ENCODE measurements at regions not wholly inside any gene's neighbourhood (a gene's known extent, or its start where the extent isn't known, plus 50 kb on each side); places are given as distances from the start of the nearest gene placed in this dataset.

- ATAC-seq, result no peak
- Mint-ChIP-seq H3K9me3 (no peaks in the 10 kb centered on the region), H3K4me1 (ENCODE audit: low read depth in 2 of 2) (no peaks in the 10 kb centered on the region), H3K36me3 (no peaks in the 10 kb centered on the region), H3K27me3 (no peaks in the 10 kb centered on the region), H3K4me3 (no peak overlapping the region), H3K27ac (no peak overlapping the region)
- DNase-seq (ENCODE audit: low spot score), result no peak
These were observed 430.7 kb upstream of the GRM3 start for GRCh38 chr7:86212976-86213375.

- ATAC-seq (no peak), DNase-seq (ENCODE audit: low spot score) (no peak)
- Mint-ChIP-seq H3K27me3 (no peaks in the 10 kb centered on the region), H3K36me3 (no peaks in the 10 kb centered on the region), H3K9me3 (no peaks in the 10 kb centered on the region), H3K4me3 (no peak overlapping the region), H3K4me1 (ENCODE audit: low read depth in 2 of 2) (no peaks in the 10 kb centered on the region), H3K27ac (no peak overlapping the region)
These were observed 434.7 kb upstream of the GRM3 start for GRCh38 chr7:86209036-86209435.

- Mint-ChIP-seq H3K4me1 (ENCODE audit: low read depth in 2 of 2) (no peaks in the 10 kb centered on the region), H3K27me3 (no peaks in the 10 kb centered on the region), H3K36me3 (peaks cover 4% of the 10 kb centered on the region), H3K27ac (no peak overlapping the region), H3K9me3 (no peaks in the 10 kb centered on the region), H3K4me3 (no peak overlapping the region)
- ATAC-seq (no peak), DNase-seq (ENCODE audit: low spot score) (no peak)
These were observed 436.0 kb upstream of the GRM3 start for GRCh38 chr7:86207740-86208139.

- Mint-ChIP-seq H3K4me3 (no peak overlapping the region), H3K9me3 (peaks cover 3% of the 10 kb centered on the region)
These were observed 440.9 kb upstream of the GRM3 start for GRCh38 chr7:86202833-86203232.

GRCh38 chr7:86201767-86202166 is 441.9 kb upstream of the GRM3 start:
- Mint-ChIP-seq H3K27me3 (no peaks in the 10 kb centered on the region), H3K4me1 (ENCODE audit: low read depth in 2 of 2) (no peaks in the 10 kb centered on the region), H3K4me3 (no peak overlapping the region), H3K36me3 (peaks cover 4% of the 10 kb centered on the region), H3K9me3 (peaks cover 3% of the 10 kb centered on the region), H3K27ac (no peak overlapping the region)
- ATAC-seq (no peak), DNase-seq (ENCODE audit: low spot score) (no peak)

More at GRCh38 chr7:86202833-86203232, 440.9 kb upstream of the GRM3 start:
- no peak for DNase-seq (ENCODE audit: low spot score)
- no peaks in the 10 kb centered on the region for H3K4me1 Mint-ChIP-seq (ENCODE audit: low read depth in 2 of 2)
- no peak for ATAC-seq
- peaks cover 4% of the 10 kb centered on the region for H3K36me3 Mint-ChIP-seq
- H3K27me3 Mint-ChIP-seq, result no peaks in the 10 kb centered on the region
- H3K27ac Mint-ChIP-seq, result no peak overlapping the region

- peaks cover 7% of the 10 kb centered on the region for H3K9me3 Mint-ChIP-seq
- ATAC-seq, result no peak
- H3K36me3 Mint-ChIP-seq, result peaks cover 4% of the 10 kb centered on the region
- H3K27ac Mint-ChIP-seq, result no peak overlapping the region
- no peaks in the 10 kb centered on the region for H3K27me3 Mint-ChIP-seq
- no peaks in the 10 kb centered on the region for H3K4me1 Mint-ChIP-seq (ENCODE audit: low read depth in 2 of 2)
- no peak for DNase-seq (ENCODE audit: low spot score)
- H3K4me3 Mint-ChIP-seq, result no peak overlapping the region
These were observed 443.7 kb upstream of the GRM3 start for GRCh38 chr7:86199881-86200614.

- no peaks in the 10 kb centered on the region for H3K36me3 Mint-ChIP-seq
- DNase-seq (ENCODE audit: low spot score), result no peak
- H3K27me3 Mint-ChIP-seq, result no peaks in the 10 kb centered on the region
- H3K27ac Mint-ChIP-seq, result no peak overlapping the region
- no peaks in the 10 kb centered on the region for H3K4me1 Mint-ChIP-seq (ENCODE audit: low read depth in 2 of 2)
- ATAC-seq, result no peak
- H3K9me3 Mint-ChIP-seq, result peaks cover 14% of the 10 kb centered on the region
- no peak overlapping the region for H3K4me3 Mint-ChIP-seq
These were observed 453.4 kb upstream of the GRM3 start for GRCh38 chr7:86190351-86190750.

GRCh38 chr7:86181474-86181873 is 462.2 kb upstream of the GRM3 start:
- H3K9me3 Mint-ChIP-seq, result peaks cover 14% of the 10 kb centered on the region
- DNase-seq (ENCODE audit: low spot score), result no peak
- peaks cover 5% of the 10 kb centered on the region for H3K36me3 Mint-ChIP-seq

GRCh38 chr7:86164827-86165226 is 478.9 kb upstream of the GRM3 start:
- H3K4me3 Mint-ChIP-seq, result no peak overlapping the region
- H3K27ac Mint-ChIP-seq, result no peak overlapping the region
- no peaks in the 10 kb centered on the region for H3K27me3 Mint-ChIP-seq
- no peaks in the 10 kb centered on the region for H3K36me3 Mint-ChIP-seq
- H3K4me1 Mint-ChIP-seq (ENCODE audit: low read depth in 2 of 2), result no peaks in the 10 kb centered on the region
- DNase-seq (ENCODE audit: low spot score), result no peak
- peaks cover 23% of the 10 kb centered on the region for H3K9me3 Mint-ChIP-seq
- ATAC-seq, result no peak

More at GRCh38 chr7:86181474-86181873, 462.2 kb upstream of the GRM3 start:
- no peak overlapping the region for H3K4me3 Mint-ChIP-seq
- H3K27ac Mint-ChIP-seq, result no peak overlapping the region
- H3K27me3 Mint-ChIP-seq, result no peaks in the 10 kb centered on the region
- no peak for ATAC-seq
- H3K4me1 Mint-ChIP-seq (ENCODE audit: low read depth in 2 of 2), result no peaks in the 10 kb centered on the region

GRCh38 chr7:86158111-86158510 is 485.6 kb upstream of the GRM3 start:
- H3K4me3 Mint-ChIP-seq, result no peak overlapping the region
- H3K27me3 Mint-ChIP-seq, result no peaks in the 10 kb centered on the region
- no peak for ATAC-seq
- no peak for DNase-seq (ENCODE audit: low spot score)
- peaks cover 27% of the 10 kb centered on the region for H3K9me3 Mint-ChIP-seq
- H3K4me1 Mint-ChIP-seq (ENCODE audit: low read depth in 2 of 2), result no peaks in the 10 kb centered on the region
- peaks cover 8% of the 10 kb centered on the region for H3K36me3 Mint-ChIP-seq
- H3K27ac Mint-ChIP-seq, result no peak overlapping the region

- Mint-ChIP-seq H3K4me3 (no peak overlapping the region), H3K27me3 (no peaks in the 10 kb centered on the region), H3K4me1 (ENCODE audit: low read depth in 2 of 2) (no peaks in the 10 kb centered on the region), H3K36me3 (peaks cover 16% of the 10 kb centered on the region), H3K27ac (no peak overlapping the region), H3K9me3 (peaks cover 21% of the 10 kb centered on the region)
- ATAC-seq (no peak), DNase-seq (ENCODE audit: low spot score) (no peak)
These were observed 488.1 kb upstream of the GRM3 start for GRCh38 chr7:86155623-86156022.

- no peak overlapping the region for H3K4me3 Mint-ChIP-seq
- ATAC-seq (no peak), DNase-seq (ENCODE audit: low spot score) (no peak)
- H3K9me3 Mint-ChIP-seq, result peaks cover 12% of the 10 kb centered on the region
- peaks cover 8% of the 10 kb centered on the region for H3K36me3 Mint-ChIP-seq
- no peaks in the 10 kb centered on the region for H3K27me3 Mint-ChIP-seq
- no peak overlapping the region for H3K27ac Mint-ChIP-seq
- no peaks in the 10 kb centered on the region for H3K4me1 Mint-ChIP-seq (ENCODE audit: low read depth in 2 of 2)
These were observed 490.8 kb upstream of the GRM3 start for GRCh38 chr7:86152926-86153325.

GRCh38 chr7:86149024-86149665 is 494.6 kb upstream of the GRM3 start:
- H3K4me1 Mint-ChIP-seq (ENCODE audit: low read depth in 2 of 2), result no peaks in the 10 kb centered on the region
- H3K9me3 Mint-ChIP-seq, result peaks cover 19% of the 10 kb centered on the region
- no peak for ATAC-seq
- no peak overlapping the region for H3K4me3 Mint-ChIP-seq
- DNase-seq (ENCODE audit: low spot score), result no peak
- H3K36me3 Mint-ChIP-seq, result peaks cover 13% of the 10 kb centered on the region
- no peak overlapping the region for H3K27ac Mint-ChIP-seq
- no peaks in the 10 kb centered on the region for H3K27me3 Mint-ChIP-seq

GRCh38 chr7:86148501-86148900 is 495.2 kb upstream of the GRM3 start:
- ATAC-seq, result no peak
- Mint-ChIP-seq H3K4me3 (no peak overlapping the region), H3K27ac (no peak overlapping the region), H3K36me3 (peaks cover 13% of the 10 kb centered on the region), H3K9me3 (peaks cover 22% of the 10 kb centered on the region), H3K27me3 (no peaks in the 10 kb centered on the region), H3K4me1 (ENCODE audit: low read depth in 2 of 2) (no peaks in the 10 kb centered on the region)
- no peak for DNase-seq (ENCODE audit: low spot score)

Data from natural killer cell treated with Interleukin-12 subunit alpha and Interleukin-12 subunit beta and Interleukin-15 and Interleukin-18, amount 100 ng/mL, for 72 hours (primary cell).